GM21528 (cell line): ENCODE measurements at regions not wholly inside any gene's neighbourhood (a gene's known extent, or its start where the extent isn't known, plus 50 kb on each side); places are given as distances from the start of the nearest gene placed in this dataset.

ENCODE experiments used
- ATAC-seq: cut with Tn5 transposase; IDR thresholded peaks from one replicate; pipeline ENCODE4 v1.9.1; 2021; ENCODE audit warnings: mild to moderate bottlenecking, moderate library complexity; ENCODE audit not compliant: unreplicated experiment, low FRiP score

DNA sequence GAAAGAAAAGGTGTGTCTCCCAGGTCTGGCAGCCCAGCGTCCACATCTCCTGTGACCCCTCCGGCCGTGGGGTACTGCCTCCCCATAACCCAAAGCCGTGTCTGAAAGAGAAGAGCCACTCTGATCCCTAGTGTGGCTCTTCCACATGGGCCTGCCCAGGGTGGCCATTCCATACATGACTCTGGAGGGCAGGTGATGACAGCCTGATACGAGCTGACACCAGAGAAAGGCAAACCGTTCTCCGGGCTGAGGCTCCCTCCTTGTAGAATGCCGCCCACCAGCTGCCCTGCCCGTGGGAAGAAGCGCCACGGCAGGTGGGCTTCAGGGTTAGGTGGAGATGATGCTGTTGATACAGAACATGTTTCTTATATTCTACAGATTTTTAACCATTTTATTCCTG, 451.6 kb upstream of the SALL3 start:
- ATAC-seq = no peak

GRCh38 chr18:78528411-78529258, 451.0 kb upstream of the SALL3 start:
- no peak for ATAC-seq

DNA sequence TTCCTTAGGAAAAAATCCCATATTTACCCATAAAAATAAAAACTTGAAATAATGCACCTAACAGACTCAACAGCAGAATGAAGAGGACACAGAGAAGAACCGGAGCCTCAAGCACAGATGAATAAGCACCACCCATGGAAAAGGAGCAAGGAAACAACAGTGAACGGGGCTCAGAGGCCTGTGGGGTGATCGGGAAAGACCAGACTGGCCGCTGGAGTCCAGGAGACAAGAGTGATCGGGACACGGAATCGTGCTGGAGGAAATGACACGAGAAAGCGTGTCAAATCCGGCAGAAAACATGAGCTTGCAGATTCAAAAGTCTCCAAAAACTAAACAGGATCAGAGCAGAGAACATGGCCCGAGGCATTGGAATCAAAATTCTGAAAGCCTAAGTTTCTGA, 448.0 kb upstream of the SALL3 start:
- ATAC-seq = no peak

GRCh38 chr18:78538669-78539440, 440.8 kb upstream of the SALL3 start:
- ATAC-seq = no peak

DNA sequence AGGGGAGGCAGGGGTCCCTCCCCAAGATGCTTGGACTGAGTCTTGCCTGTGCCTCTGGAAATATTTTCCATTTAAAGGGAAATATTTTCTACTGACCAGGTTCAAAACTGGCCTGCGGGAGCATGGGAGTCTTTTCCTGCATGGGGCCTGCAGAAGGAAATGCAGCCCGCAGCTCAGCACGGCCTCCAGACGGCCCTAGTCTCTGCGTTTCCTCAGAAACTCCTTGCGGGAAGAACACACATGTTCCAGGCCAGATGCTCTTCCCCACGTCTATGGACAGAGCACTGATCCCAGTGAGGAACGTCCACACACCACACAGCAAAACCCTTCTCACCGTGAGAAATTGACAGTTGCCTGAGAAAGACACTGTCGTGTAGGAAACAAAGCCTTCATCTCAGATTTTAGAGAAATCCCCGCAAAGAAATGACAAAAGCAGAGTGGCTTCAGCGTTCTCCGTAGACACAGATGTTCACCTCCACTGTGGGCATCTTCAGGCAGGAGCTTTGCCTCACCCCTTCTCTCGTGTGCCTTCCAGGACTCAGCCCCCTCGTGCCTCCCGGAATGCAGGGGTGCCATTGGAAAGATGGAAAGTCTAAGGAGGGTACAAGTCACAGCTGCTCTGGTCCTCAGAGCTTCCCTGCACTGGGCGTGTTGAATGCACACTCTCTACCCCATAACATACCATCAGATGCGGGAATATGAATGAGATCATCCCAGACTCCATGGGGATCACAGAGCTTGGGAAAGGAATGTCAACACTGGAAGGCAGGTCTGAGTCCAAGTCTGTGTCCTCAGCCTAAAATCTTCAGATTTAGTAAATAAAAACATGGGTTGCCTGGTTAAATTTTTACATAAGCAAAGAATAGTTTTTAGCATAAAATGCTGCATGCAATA, 438.7 kb upstream of the SALL3 start:
- ATAC-seq = no peak

DNA sequence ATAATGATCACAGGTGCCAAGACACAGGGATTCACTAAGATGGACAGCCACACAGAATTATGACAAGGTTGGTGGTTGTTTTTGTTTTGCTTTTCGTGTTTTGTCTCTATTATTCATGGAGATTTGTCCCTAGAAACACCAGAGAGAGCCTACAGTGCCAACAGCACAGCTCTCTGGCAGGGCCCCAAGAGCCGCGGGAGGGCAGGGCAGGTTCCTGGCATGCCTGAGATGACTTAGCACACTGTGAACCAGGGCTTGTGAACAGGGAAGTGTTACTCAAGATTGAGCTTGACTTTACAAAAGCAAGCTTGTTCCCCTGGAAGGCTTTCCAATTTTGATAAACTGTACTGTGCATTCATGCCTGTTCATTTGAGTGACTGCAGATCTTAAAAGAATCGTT, 437.4 kb upstream of the SALL3 start:
- no peak for ATAC-seq

DNA sequence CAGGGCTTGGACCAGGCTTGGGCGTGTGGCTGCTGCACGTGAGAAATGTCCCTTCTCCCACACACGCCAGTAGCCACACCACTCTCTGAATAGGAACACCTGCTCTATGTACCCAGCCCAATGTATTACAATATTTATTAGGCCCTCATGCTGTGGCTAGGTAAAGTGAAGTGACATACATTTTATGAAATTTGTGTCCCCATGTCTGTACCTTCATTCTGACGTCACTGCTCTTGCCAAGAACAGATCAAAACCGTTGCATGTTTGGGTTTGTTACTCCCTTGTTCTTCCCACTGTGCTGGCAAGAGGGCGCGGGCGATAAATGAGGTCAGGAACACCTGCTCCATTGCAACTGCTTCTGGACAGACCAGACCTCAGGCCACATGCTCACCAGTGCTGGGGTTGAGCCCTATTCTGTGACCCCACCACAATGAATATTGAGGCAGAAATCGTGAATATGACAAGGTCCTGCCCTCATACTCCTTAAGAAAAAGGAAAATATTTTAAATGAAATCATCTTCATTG, 436.4 kb upstream of the SALL3 start:
- no peak for ATAC-seq

DNA sequence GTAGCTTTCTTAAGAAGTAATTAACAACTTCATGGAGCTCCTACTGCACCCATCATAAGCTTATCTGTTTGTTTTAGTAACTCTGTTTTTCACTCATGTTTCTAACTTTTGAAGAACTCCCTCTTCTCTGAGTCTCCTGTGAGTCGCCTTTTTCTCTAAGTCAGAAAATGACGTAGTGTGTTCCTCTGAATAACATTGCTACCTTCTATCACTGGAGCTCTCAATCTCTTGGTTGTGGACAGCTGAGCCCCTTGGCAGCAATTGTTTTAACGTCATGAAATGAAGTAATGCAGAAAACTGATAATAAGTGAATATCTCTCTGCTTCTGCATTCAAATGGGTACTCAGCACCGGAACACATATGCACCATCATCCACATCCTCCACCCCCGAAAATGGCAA, 433.3 kb upstream of the SALL3 start:
- no peak for ATAC-seq

DNA sequence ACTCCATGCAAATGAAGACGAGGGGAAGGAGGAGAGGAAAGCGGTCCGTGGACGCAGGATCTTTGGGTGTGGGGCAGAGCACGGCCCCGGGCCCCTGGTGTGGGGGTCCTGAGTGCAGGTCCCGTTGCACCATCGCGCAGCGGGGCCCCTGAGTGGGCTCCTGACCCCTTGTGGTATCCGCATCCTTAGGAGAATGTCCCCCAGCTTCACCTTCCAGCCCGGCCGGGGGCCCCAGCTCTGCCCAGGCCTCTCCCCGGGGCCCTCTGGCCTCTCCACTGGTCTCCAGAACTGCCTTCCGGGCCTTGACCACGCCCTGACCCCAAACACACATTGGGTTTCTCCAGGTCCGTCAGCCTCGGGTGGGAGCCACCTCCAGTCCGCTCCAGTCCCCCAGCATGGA, 431.8 kb upstream of the SALL3 start:
- ATAC-seq = no peak

DNA sequence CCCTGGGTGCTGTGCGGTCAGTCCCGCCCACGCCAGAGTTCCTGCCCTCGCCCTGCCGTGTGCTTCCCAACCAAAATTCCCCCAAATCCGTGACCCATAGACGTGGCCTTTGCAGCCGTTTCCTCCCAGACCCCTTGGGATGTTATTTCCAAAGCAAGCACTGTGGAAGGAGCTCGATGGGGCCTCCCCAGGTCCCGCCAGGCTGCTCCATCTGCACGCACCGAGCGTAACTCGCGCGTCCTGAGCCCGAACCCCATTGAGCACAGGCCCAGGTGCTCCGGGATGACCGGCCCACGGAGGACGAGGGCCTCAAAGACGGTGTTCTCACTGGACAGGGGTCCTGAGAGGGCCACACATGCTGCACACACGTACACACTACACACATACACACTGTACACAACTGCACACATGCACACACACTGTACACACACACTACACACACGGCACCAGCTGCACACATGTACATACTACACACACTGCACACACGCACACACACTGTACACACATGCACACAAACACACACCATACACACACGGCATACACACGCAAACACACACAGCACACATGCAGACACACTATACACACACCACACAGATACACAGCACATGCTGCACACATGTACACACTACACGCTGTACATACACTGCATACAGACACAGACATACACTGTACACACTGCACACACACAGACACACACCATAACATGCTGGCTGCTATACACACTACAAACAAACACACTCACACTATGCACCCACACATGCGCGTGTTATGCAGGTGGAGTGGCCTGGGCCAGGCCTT, 431.2 kb upstream of the SALL3 start:
- ATAC-seq = no peak

- no peak for ATAC-seq
Measured at GRCh38 chr18:78549971-78550370, 429.6 kb upstream of the SALL3 start.

DNA sequence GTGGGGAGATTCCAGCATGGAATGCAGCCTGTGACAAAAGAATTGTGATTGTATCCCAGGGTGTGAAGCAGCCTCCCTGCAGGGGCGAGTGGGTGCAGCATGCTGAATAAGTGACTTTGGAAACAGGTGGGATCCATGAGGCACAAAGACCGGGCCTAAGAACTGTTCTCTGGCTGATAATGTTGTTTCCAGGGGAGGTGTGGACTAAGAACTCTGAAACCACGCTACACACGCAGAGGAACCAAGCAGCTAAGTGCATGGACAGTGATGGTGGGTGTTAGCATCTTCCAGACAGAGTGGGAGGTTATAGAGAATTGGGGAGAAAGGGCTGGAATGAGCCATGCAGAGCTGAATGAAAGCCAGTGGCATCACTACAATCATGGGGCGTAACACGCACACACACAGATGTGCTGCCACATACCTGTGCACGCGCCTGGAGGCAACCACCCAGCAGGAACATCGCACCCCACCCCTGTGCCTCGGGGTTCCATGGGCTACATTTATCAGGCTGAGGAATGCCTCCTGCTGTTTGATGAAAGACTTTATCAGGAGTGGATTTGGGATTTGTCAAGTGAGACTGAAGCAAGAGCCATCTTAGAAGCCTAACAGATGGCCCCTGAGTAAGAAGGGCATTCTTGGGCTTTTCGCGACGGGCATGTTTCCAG, 424.5 kb upstream of the SALL3 start:
- ATAC-seq = no peak

DNA sequence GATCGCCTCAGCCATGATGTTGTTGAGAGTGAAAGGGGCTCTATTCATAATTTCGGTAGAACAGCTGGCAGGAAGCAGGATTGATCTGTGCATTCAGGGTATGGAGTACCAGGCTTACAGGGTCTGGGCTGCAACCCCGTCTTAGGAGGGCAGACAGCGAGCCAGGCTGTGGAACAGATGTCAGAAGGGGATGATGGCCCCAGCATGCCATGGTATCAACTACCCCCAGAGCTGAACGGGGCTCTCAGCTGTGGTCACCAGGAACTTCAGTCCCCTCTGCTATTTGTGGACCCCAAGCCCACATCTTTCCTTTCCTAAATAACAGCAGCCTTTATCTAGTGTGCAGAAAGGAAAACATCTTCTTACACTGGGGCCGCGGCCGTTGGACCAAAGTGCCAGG, 422.2 kb upstream of the SALL3 start:
- ATAC-seq = no peak

- ATAC-seq = no peak
Measured at GRCh38 chr18:78558101-78558810, 421.4 kb upstream of the SALL3 start.

- ATAC-seq = no peak
Measured at GRCh38 chr18:78558948-78559347, 420.7 kb upstream of the SALL3 start.

GRCh38 chr18:78559584-78559983, 420.0 kb upstream of the SALL3 start:
- ATAC-seq = no peak

DNA sequence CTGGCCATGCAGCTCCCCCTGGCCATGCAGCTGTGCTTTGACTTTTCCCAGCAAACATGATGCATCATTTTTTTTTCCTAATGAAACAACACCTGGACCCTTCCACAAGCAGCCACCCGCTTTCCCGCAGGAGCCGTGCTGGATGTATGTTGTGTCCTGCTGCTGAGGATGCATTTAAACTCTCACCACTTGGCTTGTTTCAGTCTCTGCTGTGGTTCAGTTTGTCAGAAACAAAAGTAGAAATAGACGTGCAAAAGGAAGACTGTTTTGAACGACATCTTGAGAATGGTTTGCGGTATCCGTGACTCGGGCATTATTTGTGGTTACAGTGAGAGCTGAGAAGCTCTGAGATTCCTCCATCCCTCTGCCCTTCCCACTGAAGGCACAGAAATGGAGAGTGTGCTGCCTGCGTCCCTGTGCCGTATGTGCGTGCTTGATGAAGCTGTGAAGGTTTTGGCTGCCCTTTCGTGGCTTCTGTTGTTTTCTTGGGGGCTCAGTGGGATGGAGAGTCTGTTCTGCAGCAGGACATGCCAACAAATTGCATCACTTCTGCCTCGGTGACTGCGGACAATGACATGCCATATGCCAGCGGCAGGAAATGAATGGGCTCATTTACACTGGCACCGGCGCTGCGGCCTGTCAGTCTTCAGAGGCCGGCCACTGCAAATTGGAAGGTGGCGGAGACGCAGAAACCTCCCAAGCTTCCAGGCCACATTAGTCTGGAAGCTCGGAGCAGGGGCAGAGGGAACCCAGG, 417.7 kb upstream of the SALL3 start:
- ATAC-seq = no peak

- no peak for ATAC-seq
Measured at GRCh38 chr18:78562531-78562961, 417.1 kb upstream of the SALL3 start.
